ENCODE measurements at regions not wholly inside any gene's neighbourhood (a gene's known extent, or its start where the extent isn't known, plus 50 kb on each side); places are given as distances from the start of the nearest gene placed in this dataset.

- no peak for TF ChIP-seq ISL1 (CRISPR knock-in tag; IDR thresholded peaks at IDR 0.05)
- TF ChIP-seq ESRRG (CRISPR knock-in tag; IDR thresholded peaks at IDR 0.05), result no peak
- TF ChIP-seq ZFP30 (CRISPR knock-in tag; IDR thresholded peaks at IDR 0.05), result no peak
- no peak for TF ChIP-seq ARNTL (CRISPR knock-in tag; IDR thresholded peaks at IDR 0.05; ENCODE audit: borderline replicate concordance, low read depth)
- no peak for TF ChIP-seq TSHZ2 (CRISPR knock-in tag; IDR thresholded peaks at IDR 0.05)
- TF ChIP-seq, protein P1, sequence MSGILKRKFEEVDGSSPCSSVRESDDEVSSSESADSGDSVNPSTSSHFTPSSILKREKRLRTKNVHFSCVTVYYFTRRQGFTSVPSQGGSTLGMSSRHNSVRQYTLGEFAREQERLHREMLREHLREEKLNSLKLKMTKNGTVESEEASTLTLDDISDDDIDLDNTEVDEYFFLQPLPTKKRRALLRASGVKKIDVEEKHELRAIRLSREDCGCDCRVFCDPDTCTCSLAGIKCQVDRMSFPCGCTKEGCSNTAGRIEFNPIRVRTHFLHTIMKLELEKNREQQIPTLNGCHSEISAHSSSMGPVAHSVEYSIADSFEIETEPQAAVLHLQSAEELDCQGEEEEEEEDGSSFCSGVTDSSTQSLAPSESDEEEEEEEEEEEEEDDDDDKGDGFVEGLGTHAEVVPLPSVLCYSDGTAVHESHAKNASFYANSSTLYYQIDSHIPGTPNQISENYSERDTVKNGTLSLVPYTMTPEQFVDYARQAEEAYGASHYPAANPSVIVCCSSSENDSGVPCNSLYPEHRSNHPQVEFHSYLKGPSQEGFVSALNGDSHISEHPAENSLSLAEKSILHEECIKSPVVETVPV (CRISPR knock-in tag; IDR thresholded peaks at IDR 0.05), result no peak
- ATAC-seq, result no peak
Observed at GRCh38 chr11:69241075-69241740, 52.7 kb upstream of the MYEOV start.

- no peak for ATAC-seq
- TF ChIP-seq, protein P2, sequence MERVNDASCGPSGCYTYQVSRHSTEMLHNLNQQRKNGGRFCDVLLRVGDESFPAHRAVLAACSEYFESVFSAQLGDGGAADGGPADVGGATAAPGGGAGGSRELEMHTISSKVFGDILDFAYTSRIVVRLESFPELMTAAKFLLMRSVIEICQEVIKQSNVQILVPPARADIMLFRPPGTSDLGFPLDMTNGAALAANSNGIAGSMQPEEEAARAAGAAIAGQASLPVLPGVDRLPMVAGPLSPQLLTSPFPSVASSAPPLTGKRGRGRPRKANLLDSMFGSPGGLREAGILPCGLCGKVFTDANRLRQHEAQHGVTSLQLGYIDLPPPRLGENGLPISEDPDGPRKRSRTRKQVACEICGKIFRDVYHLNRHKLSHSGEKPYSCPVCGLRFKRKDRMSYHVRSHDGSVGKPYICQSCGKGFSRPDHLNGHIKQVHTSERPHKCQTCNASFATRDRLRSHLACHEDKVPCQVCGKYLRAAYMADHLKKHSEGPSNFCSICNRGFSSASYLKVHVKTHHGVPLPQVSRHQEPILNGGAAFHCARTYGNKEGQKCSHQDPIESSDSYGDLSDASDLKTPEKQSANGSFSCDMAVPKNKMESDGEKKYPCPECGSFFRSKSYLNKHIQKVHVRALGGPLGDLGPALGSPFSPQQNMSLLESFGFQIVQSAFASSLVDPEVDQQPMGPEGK (CRISPR knock-in tag; IDR thresholded peaks at IDR 0.05; ENCODE audit: borderline replicate concordance), result no peak
- TF ChIP-seq, protein P3, sequence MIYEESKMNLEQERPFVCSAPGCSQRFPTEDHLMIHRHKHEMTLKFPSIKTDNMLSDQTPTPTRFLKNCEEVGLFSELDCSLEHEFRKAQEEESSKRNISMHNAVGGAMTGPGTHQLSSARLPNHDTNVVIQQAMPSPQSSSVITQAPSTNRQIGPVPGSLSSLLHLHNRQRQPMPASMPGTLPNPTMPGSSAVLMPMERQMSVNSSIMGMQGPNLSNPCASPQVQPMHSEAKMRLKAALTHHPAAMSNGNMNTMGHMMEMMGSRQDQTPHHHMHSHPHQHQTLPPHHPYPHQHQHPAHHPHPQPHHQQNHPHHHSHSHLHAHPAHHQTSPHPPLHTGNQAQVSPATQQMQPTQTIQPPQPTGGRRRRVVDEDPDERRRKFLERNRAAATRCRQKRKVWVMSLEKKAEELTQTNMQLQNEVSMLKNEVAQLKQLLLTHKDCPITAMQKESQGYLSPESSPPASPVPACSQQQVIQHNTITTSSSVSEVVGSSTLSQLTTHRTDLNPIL (CRISPR knock-in tag; IDR thresholded peaks at IDR 0.05; ENCODE audit: low read depth), result no peak
- TF ChIP-seq ZNF565 (CRISPR knock-in tag; conservative IDR thresholded peaks at IDR 0.05; ENCODE audit: low read depth) (no peak), ZNF70 (CRISPR knock-in tag; IDR thresholded peaks at IDR 0.05) (no peak), ZC3H10 (CRISPR knock-in tag; IDR thresholded peaks at IDR 0.05) (no peak), ZFP30 (CRISPR knock-in tag; IDR thresholded peaks at IDR 0.05) (no peak), PPARA (CRISPR knock-in tag; IDR thresholded peaks at IDR 0.05; ENCODE audit: borderline replicate concordance) (no peak), ZFP3 (CRISPR knock-in tag; IDR thresholded peaks at IDR 0.05) (no peak), BACH2 (CRISPR knock-in tag; IDR thresholded peaks at IDR 0.05; ENCODE audit: borderline replicate concordance) (no peak), ISL1 (CRISPR knock-in tag; IDR thresholded peaks at IDR 0.05) (no peak), GLIS3 (CRISPR knock-in tag; IDR thresholded peaks at IDR 0.05) (no peak)
Observed at GRCh38 chr11:69241844-69242243, 52.1 kb upstream of the MYEOV start.

DNA sequence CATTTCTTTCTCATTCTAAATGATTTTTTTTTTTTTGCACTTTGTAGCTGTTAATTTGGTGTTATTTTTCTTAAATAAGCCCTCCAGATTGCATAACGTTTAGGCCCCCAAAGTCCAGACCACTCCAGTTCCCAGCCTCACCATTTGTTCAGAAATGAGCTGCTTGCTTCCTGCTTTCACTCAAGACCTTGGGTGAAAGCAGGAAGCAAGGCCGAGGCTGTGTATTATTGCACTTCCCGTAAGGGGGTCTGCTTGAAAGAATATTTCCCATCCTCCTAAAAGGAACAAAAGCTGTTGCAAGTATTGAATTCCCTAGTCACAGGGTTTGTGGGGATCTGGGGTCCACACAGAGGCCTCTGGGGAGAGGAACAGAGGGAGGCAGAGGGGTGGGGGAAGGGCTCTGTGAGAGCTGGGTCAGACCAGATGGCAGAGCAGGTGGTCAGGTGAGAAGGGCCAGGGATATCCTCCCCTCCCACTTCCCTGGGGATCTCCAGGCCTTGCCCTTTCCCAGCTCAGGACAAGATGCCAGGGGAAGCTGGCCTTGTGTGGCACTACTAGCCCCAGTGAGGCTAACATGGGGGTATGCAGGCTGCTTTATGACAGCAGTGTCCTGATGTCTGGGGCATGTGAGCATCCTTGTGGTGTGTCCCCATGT is 51.6 kb upstream of the MYEOV start:
- no peak for ATAC-seq
- TF ChIP-seq ARNTL (CRISPR knock-in tag; IDR thresholded peaks at IDR 0.05; ENCODE audit: borderline replicate concordance, low read depth) (no peak), OSR1 (CRISPR knock-in tag; IDR thresholded peaks at IDR 0.05) (no peak), GLIS3 (CRISPR knock-in tag; IDR thresholded peaks at IDR 0.05) (no peak), ISL1 (CRISPR knock-in tag; IDR thresholded peaks at IDR 0.05) (no peak), RARB (CRISPR knock-in tag; IDR thresholded peaks at IDR 0.05) (no peak), ZNF70 (CRISPR knock-in tag; IDR thresholded peaks at IDR 0.05) (no peak), TCF4 (CRISPR knock-in tag; IDR thresholded peaks at IDR 0.05; ENCODE audit: borderline replicate concordance) (no peak), ZNF565 (CRISPR knock-in tag; conservative IDR thresholded peaks at IDR 0.05; ENCODE audit: low read depth) (no peak)
- TF ChIP-seq, protein P1 (CRISPR knock-in tag; IDR thresholded peaks at IDR 0.05), result no peak
